Mesenchymal stem cell (in vitro differentiated cells and primary cell): ENCODE measurements at regions not wholly inside any gene's neighbourhood (a gene's known extent, or its start where the extent isn't known, plus 50 kb on each side); places are given as distances from the start of the nearest gene placed in this dataset.

Experiments used
- DNase-seq: peaks from one replicate; pipeline ENCODE4 v3.0.0-alpha.2; 2013
- H2AFZ ChIP-seq: one replicate; pipeline ENCODE4 v1.6.1; 2013; ENCODE audit warnings: low read depth, mild to moderate bottlenecking, control low read depth, inconsistent platforms, low read length, moderate library complexity
- H2AK5ac ChIP-seq: 2 replicates; pipeline ENCODE4 v1.6.1; 2013; ENCODE audit warnings: low read length, moderate library complexity, mild to moderate bottlenecking, inconsistent platforms; ENCODE audit not compliant: severe bottlenecking
- H2BK120ac ChIP-seq: one replicate; pipeline ENCODE4 v1.6.1; 2013; ENCODE audit warnings: low read depth, mild to moderate bottlenecking, inconsistent platforms, low read length, moderate library complexity
- H2BK12ac ChIP-seq, 2 experiments: one replicate each; pipeline ENCODE4 v1.6.1; 2013; ENCODE audit warnings: inconsistent platforms in 2 of 2, low read length in 2 of 2, mild to moderate bottlenecking in 2 of 2, moderate library complexity in 2 of 2, control low read depth in 1 of 2
- H2BK15ac ChIP-seq: one replicate; pipeline ENCODE4 v1.6.1; 2013; ENCODE audit warnings: mild to moderate bottlenecking, low read depth, inconsistent platforms; ENCODE audit not compliant: poor library complexity, severe bottlenecking
- H2BK5ac ChIP-seq: 2 replicates; pipeline ENCODE4 v1.6.1; 2013; ENCODE audit warnings: low read depth, mild to moderate bottlenecking, low read length, control low read depth, inconsistent platforms; ENCODE audit not compliant: poor library complexity, severe bottlenecking
- H3K14ac ChIP-seq, 2 experiments: one replicate each; pipeline ENCODE4 v1.6.1; 2013; ENCODE audit warnings: inconsistent platforms in 2 of 2, low read length in 2 of 2, control low read depth in 1 of 2, mild to moderate bottlenecking in 1 of 2, moderate library complexity in 1 of 2
- H3K18ac ChIP-seq, 2 experiments: one replicate each; pipeline ENCODE4 v1.6.1; 2013; ENCODE audit warnings: inconsistent platforms in 2 of 2, low read length in 2 of 2, control low read depth in 1 of 2, low read depth in 1 of 2, mild to moderate bottlenecking in 1 of 2
- H3K23ac ChIP-seq, 2 experiments: one replicate each; pipeline ENCODE4 v1.6.1; 2013; ENCODE audit warnings: inconsistent platforms in 2 of 2, low read length in 2 of 2, mild to moderate bottlenecking in 2 of 2, moderate library complexity in 2 of 2, control low read depth in 1 of 2
- H3K27ac ChIP-seq: 2 replicates; pipeline ENCODE4 v1.5.1; 2013; ENCODE audit warnings: mild to moderate bottlenecking, moderate library complexity, low read length, control low read depth, inconsistent platforms; ENCODE audit not compliant: poor library complexity, severe bottlenecking
- H3K27me3 ChIP-seq, 2 experiments: 2 replicates each; pipeline versions ENCODE4 v1.6.1 to v1.7.0; 2013; ENCODE audit warnings: low read length in 2 of 2, mild to moderate bottlenecking in 2 of 2, moderate library complexity in 2 of 2, control low read depth in 1 of 2, inconsistent platforms in 1 of 2; ENCODE audit not compliant: control insufficient read depth in 1 of 2, insufficient read depth in 1 of 2
- H3K36me3 ChIP-seq, 2 experiments: 2 replicates each; pipeline versions ENCODE4 v1.6.1 to v1.7.0; 2013; ENCODE audit warnings: low read length in 2 of 2, control low read depth in 1 of 2, inconsistent platforms in 1 of 2, low read depth in 1 of 2, mild to moderate bottlenecking in 1 of 2; ENCODE audit not compliant: insufficient read depth in 2 of 2, control insufficient read depth in 1 of 2
- H3K4ac ChIP-seq, 2 experiments: one replicate each; pipeline ENCODE4 v1.6.1; 2013; ENCODE audit warnings: inconsistent platforms in 2 of 2, low read length in 2 of 2, mild to moderate bottlenecking in 2 of 2, moderate library complexity in 2 of 2, control low read depth in 1 of 2, low read depth in 1 of 2
- H3K4me1 ChIP-seq: 2 replicates; pipeline ENCODE4 v1.6.1; 2013; ENCODE audit warnings: low read depth, low read length, control low read depth; ENCODE audit not compliant: control insufficient read depth, insufficient read depth
- H3K4me2 ChIP-seq: 2 replicates; pipeline ENCODE4 v1.6.1; 2013; ENCODE audit warnings: low read length, mild to moderate bottlenecking, inconsistent platforms; ENCODE audit not compliant: poor library complexity, severe bottlenecking
- H3K4me3 ChIP-seq, 2 experiments: 2 replicates each; pipeline versions ENCODE4 v1.5.1 to v1.7.0; 2013; ENCODE audit warnings: low read length in 2 of 2, mild to moderate bottlenecking in 2 of 2, control low read depth in 1 of 2, low read depth in 1 of 2; ENCODE audit not compliant: insufficient read depth in 1 of 2
- H3K79me1 ChIP-seq: replicated peaks from 2 replicates; pipeline ENCODE4 v1.6.1; 2013; ENCODE audit warnings: mild to moderate bottlenecking, control low read depth, low read length, inconsistent platforms; ENCODE audit not compliant: poor library complexity, severe bottlenecking
- H3K9ac ChIP-seq: 2 replicates; pipeline ENCODE4 v1.7.0; 2013; ENCODE audit warnings: mild to moderate bottlenecking, low read length, moderate library complexity
- H3K9me3 ChIP-seq: 2 replicates; pipeline ENCODE4 v1.7.0; 2013; ENCODE audit warnings: mild to moderate bottlenecking, low read length; ENCODE audit not compliant: control insufficient read depth
- H4K8ac ChIP-seq: one replicate; pipeline ENCODE4 v1.6.1; 2013; ENCODE audit warnings: inconsistent platforms, mild to moderate bottlenecking, low read length, moderate library complexity
- H4K91ac ChIP-seq: one replicate; pipeline ENCODE4 v1.6.1; 2013; ENCODE audit warnings: mild to moderate bottlenecking, low read length, inconsistent platforms
- WGBS: methylation state at CpG from one replicate; pipeline ENCODE4 v1.1.7; 2013; ENCODE audit warnings: mixed read lengths; 5-methylcytosine and 5-hydroxymethylcytosine counted together

DNA sequence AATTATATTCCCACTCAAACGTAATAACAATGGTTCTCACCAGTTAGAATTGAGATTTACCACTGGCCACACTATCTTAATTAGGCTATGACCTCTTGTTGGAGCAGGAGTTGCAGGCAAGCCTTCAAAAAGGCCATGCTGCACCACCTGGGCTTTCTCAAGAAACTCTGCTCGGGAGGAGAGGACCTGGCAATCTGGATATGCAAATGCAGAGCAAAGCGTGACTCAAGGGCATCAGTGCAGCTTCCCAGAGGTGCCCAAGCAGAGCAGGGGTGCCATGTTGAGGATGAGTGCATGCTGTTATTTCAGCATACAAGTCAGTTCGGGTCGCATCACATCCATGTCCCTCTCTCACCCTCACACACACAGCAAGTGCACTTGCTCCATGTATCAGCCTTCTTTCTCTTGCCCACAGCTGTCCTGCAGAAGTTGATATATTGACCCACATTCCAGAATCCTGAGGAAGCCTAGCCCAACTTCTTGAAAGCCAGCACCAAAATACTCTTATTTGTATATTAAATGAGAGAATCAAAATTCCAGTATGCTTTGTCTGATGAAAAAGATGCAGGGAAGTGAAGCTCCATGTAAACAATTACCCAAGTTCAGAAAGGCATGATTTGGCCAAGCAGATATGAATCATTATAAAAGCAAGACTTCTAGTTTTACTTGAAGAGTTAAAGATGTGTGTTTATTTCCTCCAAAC lies 55.7 kb upstream of the IL6 start:
- Histone ChIP-seq H3K79me1 (no peaks in the 10 kb centered on the region), H2BK15ac (no peak overlapping the region), H2BK12ac (peak overlapping the region; percentile 11 to 51), H3K27ac (no peak overlapping the region), H3K4ac (peak overlapping the region in 1 of 2 experiments; percentile 60), H4K91ac (peak overlapping the region; percentile 60), H3K14ac (no peak overlapping the region), H2AFZ (no peak overlapping the region), H2BK5ac (no peak overlapping the region), H3K27me3 (no peaks in the 10 kb centered on the region), H3K36me3 (no peaks in the 10 kb centered on the region), H2BK120ac (no peak overlapping the region), H3K4me2 (no peak overlapping the region), H3K9ac (no peak overlapping the region), H3K4me1 (peaks cover 8% of the 10 kb centered on the region), H3K18ac (peak overlapping the region; percentile 4 to 30), H3K9me3 (no peaks in the 10 kb centered on the region), H3K23ac (peak overlapping the region in 1 of 2 experiments; percentile 18), H4K8ac (peak overlapping the region; percentile 1), H2AK5ac (no peak overlapping the region), H3K4me3 (no peak overlapping the region)
- peak; percentile 42 for DNase-seq
- 88% methylated on average over 5 of the region's 5 CpGs for WGBS

DNA sequence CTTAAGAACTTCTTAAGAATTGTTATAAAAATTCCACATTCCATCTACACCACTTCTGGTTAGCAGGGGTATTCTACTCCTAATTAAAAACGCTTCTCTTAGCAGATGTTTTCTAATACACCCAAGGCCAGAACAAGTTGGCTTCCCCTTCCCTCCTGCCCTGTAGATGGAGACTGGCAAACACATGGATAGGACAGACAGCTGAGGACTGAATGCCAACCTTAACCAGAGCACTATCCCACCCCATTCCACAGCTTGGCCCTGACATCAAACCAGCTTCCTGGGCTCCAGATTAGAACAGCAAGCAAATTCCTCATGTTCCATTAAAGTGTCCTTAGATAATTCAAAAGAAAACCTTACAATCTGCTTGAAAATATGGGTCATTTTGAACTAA lies 56.6 kb upstream of the IL6 start:
- no peaks in the 10 kb centered on the region for H3K9me3 ChIP-seq
- no peak overlapping the region for H3K23ac ChIP-seq
- H3K4me1 ChIP-seq = peaks cover 8% of the 10 kb centered on the region
- DNase-seq = no peak
- peak overlapping the region; percentile 24 to 47 for H3K4ac ChIP-seq
- H3K14ac ChIP-seq = no peak overlapping the region
- peak overlapping the region; percentile 71 for H2AK5ac ChIP-seq
- no peak overlapping the region for H3K4me3 ChIP-seq
- H2BK12ac ChIP-seq = peak overlapping the region; percentile 87 to 89
- peak overlapping the region; percentile 76 for H4K91ac ChIP-seq
- H4K8ac ChIP-seq = peak overlapping the region; percentile 93
- no peak overlapping the region for H3K27ac ChIP-seq
- peak overlapping the region in 1 of 2 experiments; percentile 84 for H3K18ac ChIP-seq
- H2BK15ac ChIP-seq = no peak overlapping the region
- no peak overlapping the region for H3K9ac ChIP-seq
- WGBS = 97% methylated on average over 1 of the region's 1 CpG
- no peak overlapping the region for H2AFZ ChIP-seq
- no peak overlapping the region for H2BK5ac ChIP-seq
- H3K4me2 ChIP-seq = no peak overlapping the region
- H3K79me1 ChIP-seq = no peaks in the 10 kb centered on the region
- no peak overlapping the region for H2BK120ac ChIP-seq
- no peaks in the 10 kb centered on the region for H3K36me3 ChIP-seq
- no peaks in the 10 kb centered on the region for H3K27me3 ChIP-seq

DNA sequence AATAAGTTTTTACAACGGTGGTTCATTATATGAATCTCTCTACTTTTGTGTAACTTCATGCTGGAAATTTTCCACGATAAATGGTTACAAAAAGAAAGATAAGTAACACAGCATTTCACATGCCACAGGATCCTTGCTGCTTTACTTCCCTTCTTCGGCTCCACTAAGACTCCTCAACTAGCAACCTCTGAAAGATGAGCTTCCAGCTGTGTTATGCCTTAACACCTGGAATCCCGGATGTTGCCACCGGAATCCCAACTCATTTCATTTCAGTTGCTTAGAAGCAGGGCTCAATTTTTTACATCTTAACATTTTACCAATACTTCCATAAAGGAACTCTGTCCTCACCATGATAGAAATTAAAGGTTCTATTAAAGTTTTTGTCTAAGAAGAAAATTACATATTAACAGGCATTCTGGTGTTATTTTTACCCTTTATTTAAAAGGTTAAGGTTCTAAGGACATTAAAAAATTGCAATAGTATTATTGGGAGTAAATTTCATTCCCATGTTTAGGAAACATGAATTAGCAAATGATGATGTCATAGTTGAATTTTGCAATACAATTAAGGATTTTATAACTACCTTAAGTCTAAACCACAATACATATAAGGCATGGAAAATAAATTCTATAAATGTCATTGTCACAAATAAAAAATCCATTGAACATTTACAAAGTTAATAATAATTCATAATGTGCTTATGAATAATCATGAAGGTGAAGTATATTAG lies 57.1 kb upstream of the IL6 start:
- Histone ChIP-seq H3K27me3 (no peaks in the 10 kb centered on the region), H3K4me2 (no peak overlapping the region), H4K8ac (no peak overlapping the region), H2AK5ac (no peak overlapping the region), H2BK120ac (no peak overlapping the region), H3K9ac (no peak overlapping the region), H3K14ac (no peak overlapping the region), H3K4me1 (peaks cover 8% of the 10 kb centered on the region), H3K23ac (no peak overlapping the region), H3K4me3 (no peak overlapping the region), H2BK5ac (no peak overlapping the region), H2BK12ac (peak overlapping the region in 1 of 2 experiments; percentile 21), H3K4ac (no peak overlapping the region), H3K18ac (peak overlapping the region in 1 of 2 experiments; percentile 8), H3K9me3 (no peaks in the 10 kb centered on the region), H3K36me3 (no peaks in the 10 kb centered on the region), H2BK15ac (no peak overlapping the region), H4K91ac (no peak overlapping the region), H3K79me1 (no peaks in the 10 kb centered on the region), H2AFZ (no peak overlapping the region), H3K27ac (no peak overlapping the region)
- no peak for DNase-seq
- WGBS = 57% methylated on average over 4 of the region's 5 CpGs

DNA sequence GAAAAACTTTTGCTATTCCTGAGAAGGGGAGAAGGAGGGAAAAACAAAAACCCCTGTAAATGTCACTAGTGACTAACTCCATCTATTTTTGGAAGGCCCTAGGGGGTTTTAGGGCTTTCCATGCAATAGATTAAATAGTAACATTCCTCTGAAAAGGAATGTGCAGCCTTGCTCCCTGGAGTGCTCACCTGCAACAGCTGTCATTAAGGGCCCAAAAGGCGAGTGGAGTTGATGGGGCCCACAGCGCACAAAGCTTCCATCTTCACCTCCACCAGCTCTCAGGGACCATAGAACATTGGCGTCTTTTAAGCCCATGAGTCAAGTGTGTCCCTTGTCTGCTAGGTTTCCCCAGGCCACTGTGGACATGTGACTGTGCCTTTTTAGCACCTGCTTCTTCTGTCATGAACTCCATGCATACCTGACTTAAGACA lies 58.0 kb upstream of the IL6 start:
- DNase-seq = no peak
- Histone ChIP-seq H3K9me3 (no peaks in the 10 kb centered on the region), H2BK12ac (peak overlapping the region in 1 of 2 experiments; percentile 73), H3K4me2 (no peak overlapping the region), H3K4ac (no peak overlapping the region), H2BK5ac (no peak overlapping the region), H3K18ac (peak overlapping the region; percentile 2 to 61), H3K36me3 (no peaks in the 10 kb centered on the region), H2BK15ac (peak overlapping the region; percentile 26), H3K4me3 (no peak overlapping the region), H3K23ac (no peak overlapping the region), H3K27me3 (no peaks in the 10 kb centered on the region), H4K8ac (no peak overlapping the region), H3K9ac (no peak overlapping the region), H3K14ac (no peak overlapping the region), H3K4me1 (peaks cover 8% of the 10 kb centered on the region), H2AK5ac (no peak overlapping the region), H4K91ac (no peak overlapping the region), H3K79me1 (no peaks in the 10 kb centered on the region), H2BK120ac (no peak overlapping the region), H2AFZ (no peak overlapping the region), H3K27ac (no peak overlapping the region)
- 97% methylated on average over 3 of the region's 3 CpGs for WGBS
